ENCODE measurements at regions not wholly inside any gene's neighbourhood (a gene's known extent, or its start where the extent isn't known, plus 50 kb on each side); places are given as distances from the start of the nearest gene placed in this dataset.
"Not testable (repeated sequence)": the region's sequence is repeated elsewhere in the genome, so short reads cannot be mapped to it uniquely, and the experiment has no call there.

- no peak for DNase-seq (ENCODE audit: low read depth in 4 of 4, low spot score in 3 of 4)
Observed at GRCh38 chr2:16416651-16417050, 249.0 kb downstream of the CYRIA start.

GRCh38 chr2:16415861-16416260, 249.8 kb downstream of the CYRIA start:
- DNase-seq (ENCODE audit: low read depth in 4 of 4, low spot score in 3 of 4), result not testable (repeated sequence)

GRCh38 chr2:16413947-16414346, 251.7 kb downstream of the CYRIA start:
- no peak for DNase-seq (ENCODE audit: low read depth in 4 of 4, low spot score in 3 of 4)

- DNase-seq (ENCODE audit: low read depth in 4 of 4, low spot score in 3 of 4), result no peak
Observed at GRCh38 chr2:16413285-16413684, 252.3 kb downstream of the CYRIA start.

- no peak for DNase-seq (ENCODE audit: low read depth in 4 of 4, low spot score in 3 of 4)
Observed at GRCh38 chr2:16412321-16413030, 253.2 kb downstream of the CYRIA start.

DNA sequence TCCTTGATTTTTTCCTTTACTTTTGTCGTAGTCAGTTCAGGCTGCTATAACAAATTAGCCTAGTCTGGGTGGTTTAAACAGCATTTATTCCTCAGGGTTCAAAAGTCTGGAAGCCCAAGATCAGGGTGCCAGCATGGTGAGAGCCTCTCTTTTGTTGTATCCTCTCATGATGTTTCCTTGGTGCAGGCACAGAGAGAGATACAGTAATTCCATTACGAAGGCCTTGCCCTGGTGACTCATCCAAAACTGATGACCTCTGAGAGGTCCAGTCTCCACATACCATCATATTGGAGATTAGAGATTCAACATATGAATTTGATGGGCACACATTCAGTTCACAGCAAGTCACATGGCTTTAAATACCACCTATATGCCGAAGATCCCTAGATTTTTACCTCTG, 253.8 kb downstream of the CYRIA start:
- DNase-seq (ENCODE audit: low read depth in 4 of 4, low spot score in 3 of 4), result no peak

DNA sequence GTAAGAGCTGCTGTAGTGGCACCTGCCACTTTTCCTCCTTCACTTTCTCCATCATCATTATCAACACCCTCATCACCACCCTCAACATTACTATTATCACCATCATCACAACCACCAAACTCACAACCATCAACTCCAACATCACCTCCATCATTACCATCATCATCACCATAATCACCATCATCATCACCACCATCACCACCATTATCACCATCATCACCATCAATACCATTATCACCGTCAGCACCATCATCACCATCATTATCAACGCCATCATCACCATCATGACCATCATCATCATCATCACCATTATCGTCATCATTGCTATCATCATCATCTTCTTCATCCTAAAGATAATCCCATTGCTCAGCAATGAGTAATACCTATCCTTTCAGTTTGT, 255.8 kb downstream of the CYRIA start:
- DNase-seq (ENCODE audit: low read depth in 4 of 4, low spot score in 3 of 4), result no peak

GRCh38 chr2:16409006-16409390, 256.6 kb downstream of the CYRIA start:
- DNase-seq (ENCODE audit: low read depth in 4 of 4, low spot score in 3 of 4), result no peak

GRCh38 chr2:16408331-16409005, 257.2 kb downstream of the CYRIA start:
- DNase-seq (ENCODE audit: low read depth in 4 of 4, low spot score in 3 of 4), result no peak

GRCh38 chr2:16407358-16407757, 258.3 kb downstream of the CYRIA start:
- DNase-seq (ENCODE audit: low read depth in 4 of 4, low spot score in 3 of 4), result no peak

GRCh38 chr2:16406496-16407289, 258.9 kb downstream of the CYRIA start:
- DNase-seq (ENCODE audit: low read depth in 4 of 4, low spot score in 3 of 4), result peak in 1 of 4 donors; percentile 51

DNA sequence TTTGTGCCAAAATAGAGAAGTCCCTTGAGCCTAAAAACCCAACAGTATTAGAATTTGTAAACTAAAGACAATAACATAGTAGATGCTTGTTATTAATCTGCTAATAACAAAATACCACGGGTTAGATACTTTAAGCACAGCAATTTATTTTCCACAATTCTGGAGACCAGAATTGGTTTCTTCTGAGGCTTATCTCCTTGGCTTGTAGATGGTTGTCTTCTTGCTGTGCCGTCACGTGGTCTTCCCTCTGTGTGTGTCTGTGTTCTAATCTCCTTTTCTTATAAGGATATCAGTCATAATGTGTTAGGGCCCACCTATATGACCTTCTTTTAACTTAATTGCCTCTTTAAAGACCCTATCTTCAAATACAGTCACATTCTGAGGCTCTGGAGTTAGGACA, 260.1 kb downstream of the CYRIA start:
- no peak for DNase-seq (ENCODE audit: low read depth in 4 of 4, low spot score in 3 of 4)

- DNase-seq (ENCODE audit: low read depth in 4 of 4, low spot score in 3 of 4), result no peak
Observed at GRCh38 chr2:16404551-16405300, 260.9 kb downstream of the CYRIA start.

DNA sequence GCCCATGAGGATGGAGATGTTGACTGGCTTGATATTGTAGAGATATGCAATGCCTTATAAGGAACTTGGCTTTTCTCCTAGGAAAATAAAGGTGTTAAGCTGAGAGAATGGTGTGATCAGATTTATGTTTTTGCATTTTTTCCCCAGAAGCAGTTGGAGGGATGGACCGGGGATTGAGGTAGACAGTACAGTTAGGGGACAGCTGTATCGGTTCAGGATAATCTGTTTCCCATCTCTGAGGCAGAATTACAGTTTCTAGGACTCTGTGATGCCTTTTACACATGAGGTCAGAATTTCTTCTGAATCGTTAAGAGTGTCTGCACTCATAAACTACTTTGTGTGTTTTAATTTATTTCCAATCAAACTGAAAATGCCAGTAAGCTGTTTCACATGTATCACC, 261.5 kb downstream of the CYRIA start:
- DNase-seq (ENCODE audit: low read depth in 4 of 4, low spot score in 3 of 4), result no peak

- no peak for DNase-seq (ENCODE audit: low read depth in 4 of 4, low spot score in 3 of 4)
Observed at GRCh38 chr2:16402891-16403290, 262.7 kb downstream of the CYRIA start.

DNA sequence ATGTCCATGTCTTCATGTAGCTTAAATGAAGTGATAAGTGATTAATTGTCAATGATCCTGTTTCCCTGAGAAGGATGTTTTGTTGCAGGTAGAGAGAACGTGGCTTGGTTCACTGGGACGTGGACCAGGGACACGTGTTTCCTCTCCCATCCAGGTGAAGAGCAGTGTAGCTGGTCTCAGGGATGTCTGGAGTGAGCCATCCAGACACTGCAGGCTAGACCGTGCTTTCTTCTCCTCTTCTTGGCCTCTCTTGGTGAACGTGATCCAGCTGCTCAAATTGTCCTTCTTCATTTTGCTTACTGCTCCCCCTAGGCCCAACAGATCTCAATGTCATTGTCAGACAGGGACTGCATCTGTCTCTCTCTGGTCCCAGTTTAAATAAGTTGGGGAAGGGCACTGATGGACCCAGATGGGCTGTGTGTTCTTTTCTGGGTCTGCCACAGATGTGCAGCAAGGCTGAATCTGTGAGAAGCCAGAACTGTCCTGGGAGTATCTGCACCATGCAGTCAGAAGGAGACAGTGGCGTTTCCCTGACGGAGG, 263.8 kb downstream of the CYRIA start:
- no peak for DNase-seq (ENCODE audit: low read depth in 4 of 4, low spot score in 3 of 4)

DNA sequence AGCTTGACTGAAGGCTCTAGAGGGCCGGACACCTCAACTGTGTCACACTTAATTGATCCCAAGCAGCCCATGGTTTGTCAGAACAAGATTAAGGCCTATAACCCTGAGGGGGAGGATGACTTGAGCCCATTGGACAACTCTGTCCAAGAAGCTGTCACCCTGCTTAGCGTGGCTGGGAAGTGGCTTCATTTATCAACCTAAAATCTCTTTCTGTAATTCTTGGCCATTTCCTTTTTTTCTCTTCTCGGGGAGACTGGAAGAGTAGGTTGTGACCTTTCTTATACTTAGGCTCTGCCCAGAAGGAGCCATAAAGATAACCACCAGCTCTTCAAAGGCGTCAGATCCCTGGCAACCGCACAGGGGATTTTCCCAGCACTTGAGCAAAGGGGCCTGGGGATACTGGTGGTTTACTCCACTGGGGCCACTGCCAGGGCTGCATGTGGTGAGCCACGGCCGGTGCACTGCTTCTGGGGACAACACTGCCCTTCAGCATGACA, 265.5 kb downstream of the CYRIA start:
- DNase-seq (ENCODE audit: low read depth in 4 of 4, low spot score in 3 of 4), result no peak

GRCh38 chr2:16398486-16399043, 267.1 kb downstream of the CYRIA start:
- no peak for DNase-seq (ENCODE audit: low read depth in 4 of 4, low spot score in 3 of 4)

GRCh38 chr2:16397681-16398475, 267.8 kb downstream of the CYRIA start:
- DNase-seq (ENCODE audit: low read depth in 4 of 4, low spot score in 3 of 4), result no peak
